ENCODE measurements at regions not wholly inside any gene's neighbourhood (a gene's known extent, or its start where the extent isn't known, plus 50 kb on each side); places are given as distances from the start of the nearest gene placed in this dataset.

- Mint-ChIP-seq H3K36me3 (ENCODE audit: unreplicated experiment) (no peaks in the 10 kb centered on the region), H3K27ac (ENCODE audit: unreplicated experiment) (no peak overlapping the region), H3K4me3 (ENCODE audit: unreplicated experiment) (no peak overlapping the region), H3K4me1 (ENCODE audit: low read depth, unreplicated experiment) (no peaks in the 10 kb centered on the region), H3K9me3 (ENCODE audit: unreplicated experiment) (no peaks in the 10 kb centered on the region), H3K27me3 (ENCODE audit: unreplicated experiment) (no peaks in the 10 kb centered on the region)
- TF ChIP-seq CTCF (IDR thresholded peaks at IDR 0.05; ENCODE audit: partially characterized antibody, unreplicated experiment) = peak; percentile 79
- DNase-seq = peak; percentile 71
Measured at GRCh38 chr1:239951511-239952140, 140.1 kb upstream of the FMN2 start.

GRCh38 chr1:239952348-239953308 lies 139.1 kb upstream of the FMN2 start:
- H3K9me3 Mint-ChIP-seq (ENCODE audit: unreplicated experiment) = no peaks in the 10 kb centered on the region
- DNase-seq = peak; percentile 39
- no peak overlapping the region for H3K4me3 Mint-ChIP-seq (ENCODE audit: unreplicated experiment)
- no peaks in the 10 kb centered on the region for H3K4me1 Mint-ChIP-seq (ENCODE audit: low read depth, unreplicated experiment)
- H3K27me3 Mint-ChIP-seq (ENCODE audit: unreplicated experiment) = no peaks in the 10 kb centered on the region
- no peaks in the 10 kb centered on the region for H3K36me3 Mint-ChIP-seq (ENCODE audit: unreplicated experiment)
- peak; percentile 69 for TF ChIP-seq CTCF (IDR thresholded peaks at IDR 0.05; ENCODE audit: partially characterized antibody, unreplicated experiment)
- no peak overlapping the region for H3K27ac Mint-ChIP-seq (ENCODE audit: unreplicated experiment)

GRCh38 chr1:239954836-239955235 lies 136.8 kb upstream of the FMN2 start:
- Mint-ChIP-seq H3K4me3 (ENCODE audit: unreplicated experiment) (no peak overlapping the region), H3K4me1 (ENCODE audit: low read depth, unreplicated experiment) (no peaks in the 10 kb centered on the region), H3K27ac (ENCODE audit: unreplicated experiment) (no peak overlapping the region), H3K9me3 (ENCODE audit: unreplicated experiment) (no peaks in the 10 kb centered on the region), H3K27me3 (ENCODE audit: unreplicated experiment) (no peaks in the 10 kb centered on the region), H3K36me3 (ENCODE audit: unreplicated experiment) (peaks cover 3% of the 10 kb centered on the region)
- no peak for TF ChIP-seq CTCF (IDR thresholded peaks at IDR 0.05; ENCODE audit: partially characterized antibody, unreplicated experiment)
- no peak for DNase-seq

- H3K9me3 Mint-ChIP-seq (ENCODE audit: unreplicated experiment) = no peaks in the 10 kb centered on the region
- H3K27ac Mint-ChIP-seq (ENCODE audit: unreplicated experiment) = no peak overlapping the region
- H3K4me1 Mint-ChIP-seq (ENCODE audit: low read depth, unreplicated experiment) = no peaks in the 10 kb centered on the region
- no peak for TF ChIP-seq CTCF (IDR thresholded peaks at IDR 0.05; ENCODE audit: partially characterized antibody, unreplicated experiment)
- H3K4me3 Mint-ChIP-seq (ENCODE audit: unreplicated experiment) = no peak overlapping the region
- H3K36me3 Mint-ChIP-seq (ENCODE audit: unreplicated experiment) = peaks cover 6% of the 10 kb centered on the region
- no peak for DNase-seq
- no peaks in the 10 kb centered on the region for H3K27me3 Mint-ChIP-seq (ENCODE audit: unreplicated experiment)
Measured at GRCh38 chr1:239955431-239955830, 136.3 kb upstream of the FMN2 start.

GRCh38 chr1:239956263-239956662 lies 135.4 kb upstream of the FMN2 start:
- Mint-ChIP-seq H3K27ac (ENCODE audit: unreplicated experiment) (no peak overlapping the region), H3K4me1 (ENCODE audit: low read depth, unreplicated experiment) (no peaks in the 10 kb centered on the region), H3K9me3 (ENCODE audit: unreplicated experiment) (no peaks in the 10 kb centered on the region), H3K27me3 (ENCODE audit: unreplicated experiment) (no peaks in the 10 kb centered on the region), H3K36me3 (ENCODE audit: unreplicated experiment) (peaks cover 6% of the 10 kb centered on the region), H3K4me3 (ENCODE audit: unreplicated experiment) (no peak overlapping the region)
- DNase-seq = no peak
- no peak for TF ChIP-seq CTCF (IDR thresholded peaks at IDR 0.05; ENCODE audit: partially characterized antibody, unreplicated experiment)

All from glutamatergic neuron (in vitro differentiated cells).